ENCODE measurements at regions not wholly inside any gene's neighbourhood (a gene's known extent, or its start where the extent isn't known, plus 50 kb on each side); places are given as distances from the start of the nearest gene placed in this dataset.

GRCh38 chr6:125392682-125393081, 90.9 kb upstream of the HDDC2 start:
- H3K36me3 Mint-ChIP-seq = peaks cover 1% of the 10 kb centered on the region
- no peak overlapping the region for H3K27ac Mint-ChIP-seq
- no peak for DNase-seq (ENCODE audit: low spot score in 2 of 2, unreplicated experiment in 2 of 2)
- TF ChIP-seq CTCF (IDR thresholded peaks at IDR 0.05; ENCODE audit: unreplicated experiment) = no peak
- H3K4me3 Mint-ChIP-seq = no peak overlapping the region
- peaks cover 11% of the 10 kb centered on the region for H3K9me3 Mint-ChIP-seq
- H3K27me3 Mint-ChIP-seq (ENCODE audit: low read depth) = no peaks in the 10 kb centered on the region
- H3K4me1 Mint-ChIP-seq = peaks cover 5% of the 10 kb centered on the region

GRCh38 chr6:125393449-125393858, 91.7 kb upstream of the HDDC2 start:
- Mint-ChIP-seq H3K9me3 (peaks cover 12% of the 10 kb centered on the region), H3K4me1 (peaks cover 5% of the 10 kb centered on the region), H3K36me3 (peaks cover 4% of the 10 kb centered on the region), H3K4me3 (no peak overlapping the region), H3K27ac (no peak overlapping the region), H3K27me3 (ENCODE audit: low read depth) (no peaks in the 10 kb centered on the region)
- no peak for TF ChIP-seq CTCF (IDR thresholded peaks at IDR 0.05; ENCODE audit: unreplicated experiment)
- DNase-seq (ENCODE audit: low spot score in 2 of 2, unreplicated experiment in 2 of 2) = no peak

- TF ChIP-seq CTCF (IDR thresholded peaks at IDR 0.05; ENCODE audit: unreplicated experiment) = no peak
- Mint-ChIP-seq H3K27ac (no peak overlapping the region), H3K9me3 (peaks cover 36% of the 10 kb centered on the region), H3K4me1 (no peaks in the 10 kb centered on the region), H3K36me3 (no peaks in the 10 kb centered on the region), H3K4me3 (no peak overlapping the region), H3K27me3 (ENCODE audit: low read depth) (no peaks in the 10 kb centered on the region)
- DNase-seq (ENCODE audit: low spot score in 2 of 2, unreplicated experiment in 2 of 2) = no peak
Measured at GRCh38 chr6:125406741-125407140, 105.0 kb upstream of the HDDC2 start.

- H3K4me3 Mint-ChIP-seq = no peak overlapping the region
- no peak overlapping the region for H3K27ac Mint-ChIP-seq
- no peak for TF ChIP-seq CTCF (IDR thresholded peaks at IDR 0.05; ENCODE audit: unreplicated experiment)
- no peak for DNase-seq (ENCODE audit: low spot score in 2 of 2, unreplicated experiment in 2 of 2)
- no peaks in the 10 kb centered on the region for H3K36me3 Mint-ChIP-seq
- H3K4me1 Mint-ChIP-seq = no peaks in the 10 kb centered on the region
- peaks cover 24% of the 10 kb centered on the region for H3K9me3 Mint-ChIP-seq
- no peaks in the 10 kb centered on the region for H3K27me3 Mint-ChIP-seq (ENCODE audit: low read depth)
Measured at GRCh38 chr6:125414507-125414906, 112.7 kb upstream of the HDDC2 start.

GRCh38 chr6:125415913-125416312, 114.1 kb upstream of the HDDC2 start:
- no peak overlapping the region for H3K4me3 Mint-ChIP-seq
- TF ChIP-seq CTCF (IDR thresholded peaks at IDR 0.05; ENCODE audit: unreplicated experiment) = no peak
- H3K27ac Mint-ChIP-seq = no peak overlapping the region
- H3K36me3 Mint-ChIP-seq = no peaks in the 10 kb centered on the region
- no peak for DNase-seq (ENCODE audit: low spot score in 2 of 2, unreplicated experiment in 2 of 2)
- H3K27me3 Mint-ChIP-seq (ENCODE audit: low read depth) = no peaks in the 10 kb centered on the region
- H3K9me3 Mint-ChIP-seq = peaks cover 23% of the 10 kb centered on the region
- H3K4me1 Mint-ChIP-seq = peaks cover 3% of the 10 kb centered on the region

GRCh38 chr6:125421836-125422235, 120.1 kb upstream of the HDDC2 start:
- Mint-ChIP-seq H3K4me3 (no peak overlapping the region), H3K36me3 (no peaks in the 10 kb centered on the region), H3K9me3 (peaks cover 7% of the 10 kb centered on the region), H3K27me3 (ENCODE audit: low read depth) (no peaks in the 10 kb centered on the region), H3K27ac (peak overlapping the region; percentile 87), H3K4me1 (peaks cover 34% of the 10 kb centered on the region)
- DNase-seq (ENCODE audit: low spot score in 2 of 2, unreplicated experiment in 2 of 2) = no peak
- TF ChIP-seq CTCF (IDR thresholded peaks at IDR 0.05; ENCODE audit: unreplicated experiment) = no peak
